Endothelial cell of umbilical vein (primary cell): ENCODE measurements at regions not wholly inside any gene's neighbourhood (a gene's known extent, or its start where the extent isn't known, plus 50 kb on each side); places are given as distances from the start of the nearest gene placed in this dataset.

ENCODE experiments used
- BruUV-seq: library from RNA; stranded (reverse); fragments of 400-500 nt; replicated peaks from 2 replicates; lab custom pipeline; 2021; lab: Mats Ljungman, UMichigan
- CTCF ChIA-PET: fragments of 300-600, 350-600 bp; sonication (Branson Sonifier 250); formaldehyde crosslinking; loops from one replicate; lab custom pipeline; 2021; ENCODE audit warnings: antibody characterized with exemption, inconsistent platforms; lab: Charles Lee
- POLR2A ChIA-PET: fragments of 300-600, 350-600 bp; sonication (Branson Sonifier 250); formaldehyde crosslinking; loops from one replicate; lab custom pipeline; 2021; ENCODE audit warnings: antibody characterized with exemption, inconsistent platforms; lab: Charles Lee
- DNase-seq: peaks from one replicate; pipeline ENCODE4 v3.0.0-alpha.2; 2011; ENCODE audit warnings: low read depth, low spot score
- FAIRE-seq: peaks from 2 replicates; lab custom pipeline; 2011; peaks lifted over from hg19 to GRCh38; lab: Jason Lieb, UNC
- H2AFZ ChIP-seq: 2 replicates; pipeline ENCODE4 v1.6.0; 2012; ENCODE audit warnings: low read depth, low read length, control low read depth, inconsistent platforms
- H3K27ac ChIP-seq: 2 replicates; pipeline ENCODE4 v1.5.1; 2011; ENCODE audit warnings: low read depth, mild to moderate bottlenecking, control low read depth, low read length, moderate library complexity; ENCODE audit not compliant: insufficient read depth
- H3K27me3 ChIP-seq, 2 experiments: 2 replicates each; pipeline versions ENCODE4 v1.6.0 to v1.6.1; 2011; ENCODE audit warnings: low read length in 2 of 2, mixed read lengths in 1 of 2; ENCODE audit not compliant: control insufficient read depth in 2 of 2, insufficient read depth in 2 of 2
- H3K36me3 ChIP-seq, 2 experiments: 2 replicates in 1 of 2; 3 replicates in 1 of 2; pipeline ENCODE4 v1.5.1; 2011; ENCODE audit warnings: low read length in 2 of 2, mild to moderate bottlenecking in 1 of 2, moderate library complexity in 1 of 2; ENCODE audit not compliant: control insufficient read depth in 2 of 2, insufficient read depth in 2 of 2; ENCODE audit errors: extremely low read depth in 1 of 2
- H3K4me1 ChIP-seq: 3 replicates; pipeline ENCODE4 v1.5.1; 2011; ENCODE audit warnings: mild to moderate bottlenecking, low read length; ENCODE audit not compliant: control insufficient read depth, insufficient read depth; ENCODE audit errors: extremely low read depth
- H3K4me2 ChIP-seq: 2 replicates; pipeline ENCODE4 v1.6.1; 2011; ENCODE audit warnings: low read length, control low read depth, mixed read lengths; ENCODE audit not compliant: insufficient read depth
- H3K4me3 ChIP-seq, 3 experiments: fragments of 200-600 bp in 1 of 3; sonication (generic), shearing (Covaris generic) in 1 of 3; replicated peaks in 1 of 3; 2 replicates each; pipeline ENCODE4 v1.5.1; 2011 to 2016; ENCODE audit warnings: control low read depth in 3 of 3, low read length in 3 of 3, mild to moderate bottlenecking in 2 of 3, inconsistent platforms in 1 of 3, low read depth in 1 of 3, moderate library complexity in 1 of 3; ENCODE audit not compliant: insufficient read depth in 1 of 3
- H3K79me2 ChIP-seq: 2 replicates; pipeline ENCODE4 v1.6.0; 2012; ENCODE audit warnings: low read length, inconsistent platforms; ENCODE audit not compliant: control insufficient read depth, insufficient read depth
- H3K9ac ChIP-seq: replicated peaks from 2 replicates; pipeline ENCODE3; 2011; ENCODE audit warnings: low read length, control low read depth; ENCODE audit not compliant: insufficient read depth; ENCODE audit errors: extremely low read depth
- H3K9me1 ChIP-seq: replicated peaks from 3 replicates; pipeline ENCODE4 v1.6.0; 2011; ENCODE audit warnings: mild to moderate bottlenecking, low read length; ENCODE audit not compliant: control insufficient read depth, insufficient read depth; ENCODE audit errors: extremely low read depth
- H3K9me3 ChIP-seq: replicated peaks from 2 replicates; pipeline ENCODE4 v1.5.1; 2012; ENCODE audit warnings: low read length, inconsistent platforms; ENCODE audit not compliant: control insufficient read depth, insufficient read depth
- H4K20me1 ChIP-seq: replicated peaks from 2 replicates; pipeline ENCODE3; 2011; ENCODE audit warnings: mild to moderate bottlenecking, low read length; ENCODE audit not compliant: control insufficient read depth, insufficient read depth; ENCODE audit errors: extremely low read depth
- EZH2 ChIP-seq: IDR thresholded peaks from 2 replicates; pipeline ENCODE4 v1.6.1; 2012; ENCODE audit warnings: borderline replicate concordance, low read depth, mild to moderate bottlenecking, moderate library complexity, low read length, inconsistent platforms; ENCODE audit not compliant: severe bottlenecking
- FOS ChIP-seq: IDR thresholded peaks from 2 replicates; pipeline ENCODE4 v1.6.1; 2011; ENCODE audit warnings: mild to moderate bottlenecking, low read length, moderate library complexity, borderline replicate concordance; ENCODE audit not compliant: insufficient read depth
- GATA2 ChIP-seq: IDR thresholded peaks from 2 replicates; pipeline ENCODE4 v1.7.0; 2011; ENCODE audit warnings: low read depth, mild to moderate bottlenecking, moderate library complexity, mixed read lengths, low read length; ENCODE audit not compliant: insufficient read length, insufficient read depth
- JUN ChIP-seq: IDR thresholded peaks from 2 replicates; pipeline ENCODE4 v1.6.1; 2011; ENCODE audit warnings: borderline replicate concordance, low read depth; ENCODE audit not compliant: insufficient read length, insufficient read depth
- MYC ChIP-seq: IDR thresholded peaks from one replicate; pipeline ENCODE4 v1.6.1; 2011; ENCODE audit warnings: mild to moderate bottlenecking, low read depth, low read length
- POLR2A ChIP-seq: IDR thresholded peaks from 2 replicates; pipeline ENCODE4 v1.6.1; 2012; ENCODE audit warnings: low read depth, mild to moderate bottlenecking, control low read depth, low read length
- POLR2AphosphoS5 ChIP-seq: IDR thresholded peaks from 2 replicates; pipeline ENCODE4 v1.6.1; 2012; ENCODE audit warnings: low read depth, mild to moderate bottlenecking, control low read depth, low read length, moderate library complexity; ENCODE audit not compliant: insufficient read depth
- dilution Hi-C: fragments of 300-500 bp; cut with MboI; formaldehyde crosslinking; loops from one replicate; pipeline ENCODE4 v1.15.0; 2019; ENCODE audit warnings: low sequenced_read_pairs; ENCODE audit not compliant: extremely low pct_ligation_motif_present
- intact Hi-C: fragments of 100-400 bp; cut with micrococcal nuclease; formaldehyde crosslinking; loops from one replicate; pipeline ENCODE4 v1.10.0; 2022
- TF ChIP-seq, protein P1 (sequence below), 2 donors: IDR thresholded peaks; 1 replicate in 1 of 2; 2 replicates in 1 of 2; pipeline ENCODE4 v1.5.1; 2011; ENCODE audit warnings: low read length in 2 of 2, mild to moderate bottlenecking in 2 of 2, moderate library complexity in 2 of 2, control low read depth in 1 of 2, inconsistent platforms in 1 of 2, low read depth in 1 of 2; ENCODE audit not compliant: insufficient read depth in 1 of 2; ENCODE audit errors: extremely low read depth in 1 of 2
- TF ChIP-seq, protein P2 (sequence below): IDR thresholded peaks from 2 replicates; pipeline ENCODE4 v1.6.1; 2011; ENCODE audit not compliant: insufficient read depth, insufficient read length

DNA sequence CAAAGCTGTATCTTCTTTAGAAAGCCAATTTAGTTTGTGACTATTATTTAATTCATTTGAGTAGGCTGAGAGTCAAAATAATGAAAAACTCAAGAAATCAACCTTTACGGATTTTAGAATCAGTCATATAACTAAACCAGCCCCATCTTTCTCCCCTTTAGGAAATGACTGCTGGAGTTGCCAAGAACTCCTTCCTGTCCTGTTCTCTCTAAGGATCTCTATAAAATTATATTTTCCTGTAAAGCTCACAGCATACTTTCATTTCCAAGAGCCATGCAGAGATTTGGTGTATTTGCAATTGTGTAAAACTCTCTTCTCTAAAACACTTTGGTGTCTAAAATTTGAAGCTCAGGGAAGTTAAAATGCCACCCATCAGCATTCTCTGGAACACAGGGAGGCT lies 323.4 kb upstream of the GBE1 start:
- no peak for FAIRE-seq
- Histone ChIP-seq H3K36me3 (no peaks in the 10 kb centered on the region), H3K9ac (peak overlapping the region; percentile 62), H2AFZ (peak overlapping the region; percentile 77), H3K4me3 (peak overlapping the region in 1 of 3 experiments; percentile 31), H4K20me1 (no peaks in the 10 kb centered on the region), H3K79me2 (no peaks in the 10 kb centered on the region), H3K27me3 (no peaks in the 10 kb centered on the region), H3K4me1 (peaks cover 63% of the 10 kb centered on the region), H3K9me1 (no peaks in the 10 kb centered on the region), H3K9me3 (no peaks in the 10 kb centered on the region), H3K4me2 (peak overlapping the region; percentile 92), H3K27ac (peak overlapping the region; percentile 82)
- intact Hi-C loops (loop anchor here (1.0 to 10.0 kb wide), 2 partner anchors 324 to 1140 kb away; partner anchors contain the start of gene GBE1), dilution Hi-C loops (no loop called here)
- DNase-seq: no peak
- ChIA-PET POLR2A (interaction anchor here (0.6 kb wide), 2 partner anchors 9 to 20 kb away, joined by 3 to 4 read pairs; no protein-coding TSS in a partner anchor), CTCF (interaction anchor here (0.9 kb wide), 2 partner anchors 10 to 732 kb away, joined by 3 read pairs; no protein-coding TSS in a partner anchor)
- no TSS peak for BruUV-seq
- TF ChIP-seq POLR2A: no peak
- TF ChIP-seq POLR2AphosphoS5: no peak
- no peak for TF ChIP-seq JUN
- TF ChIP-seq, protein P1, sequence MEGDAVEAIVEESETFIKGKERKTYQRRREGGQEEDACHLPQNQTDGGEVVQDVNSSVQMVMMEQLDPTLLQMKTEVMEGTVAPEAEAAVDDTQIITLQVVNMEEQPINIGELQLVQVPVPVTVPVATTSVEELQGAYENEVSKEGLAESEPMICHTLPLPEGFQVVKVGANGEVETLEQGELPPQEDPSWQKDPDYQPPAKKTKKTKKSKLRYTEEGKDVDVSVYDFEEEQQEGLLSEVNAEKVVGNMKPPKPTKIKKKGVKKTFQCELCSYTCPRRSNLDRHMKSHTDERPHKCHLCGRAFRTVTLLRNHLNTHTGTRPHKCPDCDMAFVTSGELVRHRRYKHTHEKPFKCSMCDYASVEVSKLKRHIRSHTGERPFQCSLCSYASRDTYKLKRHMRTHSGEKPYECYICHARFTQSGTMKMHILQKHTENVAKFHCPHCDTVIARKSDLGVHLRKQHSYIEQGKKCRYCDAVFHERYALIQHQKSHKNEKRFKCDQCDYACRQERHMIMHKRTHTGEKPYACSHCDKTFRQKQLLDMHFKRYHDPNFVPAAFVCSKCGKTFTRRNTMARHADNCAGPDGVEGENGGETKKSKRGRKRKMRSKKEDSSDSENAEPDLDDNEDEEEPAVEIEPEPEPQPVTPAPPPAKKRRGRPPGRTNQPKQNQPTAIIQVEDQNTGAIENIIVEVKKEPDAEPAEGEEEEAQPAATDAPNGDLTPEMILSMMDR (IDR thresholded peaks at IDR 0.05; ENCODE audit: extremely low read depth in 1 of 2, insufficient read depth in 1 of 2, low read depth in 1 of 2, low read length in 2 of 2): no peak
- TF ChIP-seq, protein P2, sequence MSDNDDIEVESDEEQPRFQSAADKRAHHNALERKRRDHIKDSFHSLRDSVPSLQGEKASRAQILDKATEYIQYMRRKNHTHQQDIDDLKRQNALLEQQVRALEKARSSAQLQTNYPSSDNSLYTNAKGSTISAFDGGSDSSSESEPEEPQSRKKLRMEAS: no peak
- no peak for TF ChIP-seq MYC
- TF ChIP-seq FOS: no peak
- no peak for TF ChIP-seq GATA2
- TF ChIP-seq EZH2: no peak
